Right lung (tissue), 2 donors: ENCODE measurements at regions not wholly inside any gene's neighbourhood (a gene's known extent, or its start where the extent isn't known, plus 50 kb on each side); places are given as distances from the start of the nearest gene placed in this dataset.
"Not testable (repeated sequence)": the region's sequence is repeated elsewhere in the genome, so short reads cannot be mapped to it uniquely, and the experiment has no call there.

ENCODE experiments used
- DNase-seq, 2 donors: peaks; one replicate each; pipeline ENCODE4 v3.0.0-alpha.2; 2013

GRCh38 chr4:131309628-131310027 lies 1839.5 kb upstream of the PCDH10 start:
- no peak for DNase-seq

DNA sequence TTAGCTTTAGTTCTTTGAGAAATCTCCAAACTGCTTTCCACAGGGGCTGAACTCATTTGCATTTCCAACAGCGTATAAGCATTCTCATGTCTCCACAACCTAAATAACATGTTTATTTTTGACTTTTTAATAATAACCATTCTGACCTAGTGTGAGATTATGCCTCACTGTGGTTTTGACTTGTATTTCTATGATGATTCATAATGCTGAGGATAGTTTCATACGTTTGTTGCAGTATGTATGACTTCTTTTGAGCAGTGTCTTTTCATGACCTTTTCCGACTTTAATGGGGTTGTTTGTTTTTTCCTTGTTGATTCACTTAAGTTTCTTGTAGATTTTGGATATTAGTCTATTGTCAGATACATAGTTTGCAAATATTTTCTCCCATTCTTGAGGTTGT lies 1833.0 kb upstream of the PCDH10 start:
- no peak for DNase-seq

- DNase-seq = no peak
Observed at GRCh38 chr4:131337936-131338335, 1811.2 kb upstream of the PCDH10 start.

DNA sequence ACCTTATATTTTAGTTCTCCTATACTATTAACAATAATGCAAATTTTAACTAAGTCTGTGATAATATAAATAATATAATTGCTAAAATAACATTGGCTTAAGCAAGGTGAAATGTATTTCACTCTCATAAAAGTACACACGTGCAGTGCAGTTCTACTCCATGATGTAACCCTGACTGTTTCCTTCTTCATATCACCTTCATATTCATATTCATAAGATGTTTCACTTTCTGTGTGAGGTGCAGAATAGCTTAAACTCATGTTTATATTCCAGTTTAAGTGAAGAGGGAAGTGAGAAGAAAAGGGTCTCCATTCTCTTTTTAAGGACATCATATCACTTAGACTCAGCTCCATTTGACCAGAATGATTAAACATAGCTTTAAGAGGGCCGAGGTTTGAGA lies 1810.0 kb upstream of the PCDH10 start:
- no peak for DNase-seq

DNA sequence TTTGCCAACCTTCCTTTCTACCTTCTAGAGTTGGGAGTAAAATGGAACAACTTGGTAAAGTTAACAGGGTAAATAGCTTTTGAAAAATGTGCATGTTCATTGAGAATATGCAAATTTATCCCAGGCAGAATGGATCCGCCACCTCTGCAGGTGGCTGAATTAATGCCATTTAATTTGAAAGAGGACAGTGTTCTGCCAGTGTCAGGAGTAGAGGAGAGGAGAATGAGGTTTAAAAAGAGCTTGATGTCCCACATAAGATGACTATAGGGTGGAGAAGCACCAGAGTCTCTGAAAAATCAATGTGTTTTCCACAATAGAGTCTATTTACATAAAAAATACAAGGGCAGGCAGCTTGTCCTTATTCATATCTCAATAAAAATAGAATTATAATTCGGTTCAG lies 1804.3 kb upstream of the PCDH10 start:
- no peak for DNase-seq

DNA sequence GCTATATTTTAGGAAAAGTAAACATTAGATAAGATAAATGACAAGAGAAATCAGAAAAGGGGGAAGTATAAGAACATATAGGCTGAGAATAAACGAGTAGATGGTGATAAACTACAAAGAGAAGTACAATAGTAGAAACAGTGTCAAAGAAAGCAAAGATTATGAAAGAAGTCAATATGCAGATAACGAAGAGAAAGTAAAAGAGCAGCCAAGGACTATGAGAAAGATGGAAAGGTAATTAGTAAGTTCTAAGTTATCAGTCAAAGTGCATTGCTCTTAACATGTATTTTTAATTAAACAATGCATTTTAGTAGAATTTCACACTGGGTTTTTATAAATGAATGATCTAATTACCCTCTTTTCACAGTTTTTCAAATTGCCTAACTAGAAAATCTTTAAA lies 1801.3 kb upstream of the PCDH10 start:
- no peak for DNase-seq

DNA sequence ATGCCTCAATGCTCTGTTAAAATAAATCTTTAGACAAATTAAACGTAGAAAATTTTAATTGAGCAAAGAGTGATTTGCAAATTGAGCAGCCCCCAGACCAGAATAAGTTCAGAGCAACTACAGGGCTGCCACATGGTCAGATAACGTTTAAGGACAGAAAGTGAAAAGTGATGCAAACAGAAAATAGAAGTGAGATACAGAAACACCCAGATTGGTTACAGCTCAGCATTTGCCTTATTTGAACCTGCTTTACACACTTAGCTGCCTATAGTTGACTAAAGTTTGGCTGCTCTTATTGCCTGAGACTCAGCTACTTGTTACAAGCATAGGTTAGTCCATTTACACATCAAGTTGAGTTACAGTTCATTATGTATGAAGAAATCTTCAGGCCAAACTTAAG lies 1800.8 kb upstream of the PCDH10 start:
- no peak for DNase-seq

- DNase-seq = not testable (repeated sequence)
Observed at GRCh38 chr4:131352371-131352770, 1796.7 kb upstream of the PCDH10 start.

- no peak for DNase-seq
Observed at GRCh38 chr4:131366714-131367113, 1782.4 kb upstream of the PCDH10 start.

DNA sequence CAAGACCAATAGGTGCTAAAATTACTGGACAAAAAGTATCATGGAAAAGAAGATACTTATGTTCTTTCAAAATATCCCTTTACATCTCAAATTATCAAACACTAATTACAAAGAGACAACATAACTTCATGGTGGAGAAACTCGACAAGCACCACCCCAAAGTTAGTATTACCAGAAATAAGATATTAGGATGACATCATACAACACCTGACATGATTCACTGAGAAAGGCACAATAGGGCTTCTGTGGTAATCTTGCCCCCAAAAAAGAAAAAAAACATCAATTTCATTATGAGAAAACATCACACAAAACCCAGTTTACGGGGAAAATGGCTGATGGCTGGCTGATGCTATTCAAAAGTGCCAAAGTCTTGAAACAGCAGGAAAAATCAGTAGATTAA lies 1781.7 kb upstream of the PCDH10 start:
- DNase-seq = no peak

- DNase-seq = no peak
Observed at GRCh38 chr4:131370846-131371245, 1778.2 kb upstream of the PCDH10 start.

GRCh38 chr4:131381055-131381454 lies 1768.0 kb upstream of the PCDH10 start:
- DNase-seq = no peak

DNA sequence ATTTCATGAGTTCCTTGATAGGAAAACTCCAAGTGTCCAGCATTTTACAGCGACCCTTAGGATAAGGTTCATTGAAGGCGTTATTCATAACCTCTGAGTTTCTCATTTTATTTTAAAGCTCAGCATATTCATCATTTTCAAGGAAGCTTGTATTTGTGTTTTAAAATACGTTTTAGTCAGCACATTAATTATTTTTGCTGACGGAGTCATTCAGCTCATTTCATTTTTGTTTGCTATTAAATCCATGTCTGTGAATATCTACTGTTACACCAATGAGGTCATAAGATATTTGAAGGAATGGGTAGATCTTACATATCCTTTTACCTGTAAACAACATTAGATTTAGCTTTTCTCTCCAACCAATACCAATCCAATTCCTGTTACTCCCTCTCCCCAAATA lies 1766.3 kb upstream of the PCDH10 start:
- no peak for DNase-seq

GRCh38 chr4:131388277-131388676 lies 1760.8 kb upstream of the PCDH10 start:
- no peak for DNase-seq

- DNase-seq = no peak
Observed at GRCh38 chr4:131408102-131408501, 1741.0 kb upstream of the PCDH10 start.

DNA sequence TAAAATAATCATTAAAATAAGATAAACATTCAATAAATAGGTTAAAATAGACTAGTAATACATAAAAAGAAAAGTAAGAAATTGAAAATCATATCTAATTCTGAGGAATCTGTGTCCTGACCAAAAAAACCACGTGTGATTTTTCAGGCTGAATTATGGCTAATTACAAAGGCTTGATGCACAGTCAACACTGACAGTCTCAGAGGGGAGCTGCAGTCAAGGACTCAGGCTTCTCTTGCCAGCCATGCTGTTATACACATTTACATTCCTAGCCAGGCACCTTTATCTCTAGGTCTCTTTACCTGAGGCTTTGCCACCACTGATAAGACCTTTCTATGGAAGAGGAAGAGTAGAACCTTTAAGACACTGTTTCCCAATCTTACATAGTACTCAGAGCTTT lies 1737.7 kb upstream of the PCDH10 start:
- DNase-seq = no peak

- no peak for DNase-seq
Observed at GRCh38 chr4:131419147-131419546, 1729.9 kb upstream of the PCDH10 start.

DNA sequence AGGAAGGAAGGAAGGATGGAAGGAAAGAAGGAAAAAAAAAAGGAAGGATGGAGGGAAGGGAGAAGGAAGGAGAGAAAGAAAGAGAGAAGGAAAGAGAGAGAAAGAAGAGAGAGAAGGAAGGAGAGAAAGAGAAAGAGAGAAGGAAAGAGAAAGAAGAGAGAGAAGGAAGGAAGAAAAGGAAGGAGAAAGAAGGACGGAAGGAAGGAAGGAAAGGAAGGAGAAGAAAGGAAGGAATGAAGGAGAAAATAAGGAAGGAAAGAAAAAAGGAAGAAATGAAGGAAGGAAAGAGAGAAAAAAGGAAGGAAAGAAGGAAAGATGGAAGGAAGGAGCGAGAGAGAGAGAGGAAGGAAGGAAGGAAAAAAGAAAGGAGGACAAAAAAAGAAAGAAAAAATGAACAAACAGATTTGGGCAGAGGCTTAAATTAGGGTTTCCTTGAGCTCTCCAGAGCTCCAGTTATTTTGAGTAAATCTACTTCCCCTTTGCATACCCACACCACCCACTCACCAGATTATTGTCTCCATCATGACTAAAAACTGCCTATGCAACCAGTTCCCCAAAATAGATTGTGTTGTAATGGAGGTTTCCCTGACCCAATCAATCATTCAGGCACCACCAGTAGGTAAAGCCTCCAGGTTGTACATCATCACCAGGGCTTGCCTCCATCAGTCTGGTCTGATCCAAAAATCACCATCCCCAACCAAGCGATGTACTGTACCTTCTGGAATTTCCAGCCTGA lies 1722.9 kb upstream of the PCDH10 start:
- no peak for DNase-seq

DNA sequence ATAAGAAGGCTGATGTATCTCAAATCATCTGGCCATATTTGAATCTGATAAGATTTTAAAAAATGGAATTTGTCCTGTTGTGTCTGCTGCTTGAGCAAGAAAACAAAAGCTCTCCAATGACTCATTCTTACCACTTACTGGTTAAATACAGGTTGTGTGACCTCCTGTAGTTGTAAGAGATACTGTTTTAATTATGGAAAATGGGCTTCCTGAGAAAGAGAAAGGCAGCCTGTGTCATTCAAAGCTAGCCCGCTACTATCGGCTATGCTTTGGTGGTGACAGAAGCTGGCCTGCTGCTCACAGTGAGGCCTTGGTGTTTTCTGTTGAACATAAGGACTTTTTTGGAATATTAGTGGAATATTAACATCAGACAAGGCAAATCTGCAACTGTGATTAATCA lies 1722.1 kb upstream of the PCDH10 start:
- no peak for DNase-seq

- no peak for DNase-seq
Observed at GRCh38 chr4:131430302-131430701, 1718.8 kb upstream of the PCDH10 start.

DNA sequence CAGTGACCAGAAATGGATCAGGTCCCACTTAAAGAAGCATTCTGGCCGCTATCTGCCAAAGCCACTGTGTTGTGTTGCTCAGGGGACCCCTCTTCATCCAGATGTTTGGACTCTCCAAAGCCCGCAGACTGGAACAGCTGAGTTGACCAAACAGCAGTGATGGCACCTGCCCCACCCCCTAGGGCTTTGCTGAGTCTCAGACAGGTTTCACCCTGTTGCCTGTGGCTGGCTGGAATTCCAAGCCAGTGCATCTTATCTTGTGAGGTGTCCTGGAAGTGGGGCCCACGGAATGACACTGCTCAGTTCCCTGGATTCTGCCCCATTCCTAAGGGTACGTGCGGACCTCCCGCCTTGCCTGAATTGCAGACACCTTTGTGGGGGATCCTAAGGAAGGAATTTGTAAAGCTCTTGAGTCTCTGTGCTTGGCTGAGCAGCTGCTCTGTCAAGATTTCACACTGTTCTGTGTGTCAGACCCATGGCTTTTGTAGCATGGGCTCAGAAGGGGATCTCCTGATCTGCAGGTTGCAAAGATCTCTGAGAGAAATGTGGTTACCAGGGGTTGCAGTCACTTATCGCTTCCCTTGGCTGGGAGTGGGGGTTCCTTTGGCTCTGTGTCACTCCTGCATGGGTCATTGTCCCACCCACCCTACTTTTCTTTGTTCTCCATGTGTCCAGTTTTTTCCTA lies 1707.9 kb upstream of the PCDH10 start:
- no peak for DNase-seq

DNA sequence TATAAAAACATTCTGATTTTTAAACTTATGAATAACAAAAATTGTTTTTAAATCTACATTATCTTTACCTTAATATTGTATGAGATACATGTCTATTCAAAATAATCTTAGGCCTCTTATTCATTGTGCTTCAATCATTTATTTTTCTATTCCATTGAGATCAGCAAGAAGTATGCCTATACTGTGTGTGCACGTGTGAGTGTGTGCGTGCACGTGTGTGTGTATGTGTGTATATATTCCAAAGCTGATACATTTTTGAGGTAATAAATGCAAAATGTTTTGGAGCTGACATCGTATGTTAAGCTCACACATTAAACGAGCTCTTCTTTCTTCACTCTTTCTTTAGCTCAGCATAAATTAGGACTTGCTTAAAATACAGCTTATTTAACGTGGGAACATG lies 1701.2 kb upstream of the PCDH10 start:
- DNase-seq = no peak

GRCh38 chr4:131450572-131451209 lies 1698.4 kb upstream of the PCDH10 start:
- no peak for DNase-seq
